HG03159 (cell line): ENCODE measurements at regions not wholly inside any gene's neighbourhood (a gene's known extent, or its start where the extent isn't known, plus 50 kb on each side); places are given as distances from the start of the nearest gene placed in this dataset.
"Not testable (repeated sequence)": the region's sequence is repeated elsewhere in the genome, so short reads cannot be mapped to it uniquely, and the experiment has no call there.

ENCODE experiments used
- ATAC-seq: cut with Tn5 transposase; IDR thresholded peaks from one replicate; pipeline ENCODE4 v1.9.1; 2021; ENCODE audit warnings: mild to moderate bottlenecking, moderate library complexity; ENCODE audit not compliant: unreplicated experiment

DNA sequence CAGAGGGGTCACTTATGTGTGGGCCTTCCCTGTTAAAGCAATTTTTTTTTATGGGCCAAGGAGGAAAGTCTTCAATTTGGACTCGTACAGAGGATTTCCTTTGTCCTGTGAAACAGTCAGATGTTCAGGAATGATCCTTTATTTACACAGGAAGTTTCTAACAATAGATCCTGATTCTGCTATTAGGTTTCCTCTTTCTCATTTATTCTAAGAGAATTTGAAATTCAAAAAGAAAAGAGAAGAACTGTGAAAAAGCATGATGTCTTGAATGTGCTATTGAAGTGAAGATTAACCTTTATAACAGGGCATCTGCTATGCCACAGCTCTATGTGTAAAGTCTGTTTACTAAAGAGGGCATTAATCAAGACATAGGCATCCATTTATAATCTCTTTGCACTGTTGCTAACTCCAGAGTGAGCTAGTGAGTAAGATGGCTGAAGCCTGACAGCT lies 105.3 kb upstream of the FAM98A start:
- no peak for ATAC-seq

GRCh38 chr2:33696234-33696633 lies 97.1 kb upstream of the FAM98A start:
- ATAC-seq = no peak

- ATAC-seq = no peak
Measured at GRCh38 chr2:33694904-33695303, 95.8 kb upstream of the FAM98A start.

DNA sequence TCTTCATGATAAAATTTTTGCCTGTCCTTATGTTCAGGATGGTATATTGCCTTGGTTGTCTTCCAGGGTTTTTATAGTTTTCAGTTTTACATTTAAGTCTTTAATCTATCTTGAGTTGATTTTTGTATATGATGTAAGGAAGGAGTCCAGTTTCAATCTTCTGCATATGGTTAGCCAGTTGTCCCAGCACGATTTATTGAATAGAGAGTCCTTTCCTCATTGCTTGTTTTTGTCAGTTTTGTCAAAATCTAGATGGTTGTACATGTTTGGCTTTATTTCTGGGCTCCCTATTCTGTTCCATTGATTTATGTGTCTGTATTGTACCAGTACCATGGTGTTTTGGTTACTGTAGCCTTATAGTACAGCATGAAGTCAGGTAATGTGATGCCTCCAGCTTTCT lies 91.6 kb upstream of the FAM98A start:
- ATAC-seq = not testable (repeated sequence)

GRCh38 chr2:33681364-33681757 lies 82.3 kb upstream of the FAM98A start:
- ATAC-seq = no peak

DNA sequence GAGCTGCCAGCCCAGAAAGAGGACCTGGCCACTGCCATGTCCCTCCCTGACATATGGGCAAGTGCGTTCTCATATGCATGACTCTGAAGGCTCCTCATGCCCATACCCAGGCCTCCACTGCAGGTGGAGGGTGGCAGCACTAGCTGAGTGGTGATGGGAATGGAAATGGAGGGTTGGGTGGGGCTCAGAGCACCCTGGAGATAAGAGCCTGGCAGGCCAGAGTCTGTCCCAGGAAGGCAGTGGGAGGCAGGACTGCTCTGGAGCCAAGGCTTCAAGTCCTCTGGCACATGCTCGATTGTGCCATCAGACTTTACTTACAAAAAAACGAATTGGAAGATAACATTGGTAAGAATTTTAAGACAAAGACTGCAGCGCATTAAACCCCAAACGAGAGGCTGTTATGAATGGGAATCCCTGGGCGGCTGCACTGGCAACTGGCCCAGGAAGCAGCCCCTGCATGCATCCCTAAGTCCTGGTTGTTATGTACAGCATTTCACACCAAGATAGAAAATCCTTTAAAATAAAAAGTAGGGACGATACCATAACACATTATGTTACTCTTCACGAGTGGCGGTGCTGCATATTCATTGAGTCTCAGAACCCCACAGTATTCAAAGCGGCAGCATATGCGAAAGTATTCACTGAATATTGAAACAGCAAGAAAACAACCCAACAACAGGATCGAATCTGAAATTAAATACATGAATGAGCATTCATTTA lies 81.7 kb upstream of the FAM98A start:
- no peak for ATAC-seq

GRCh38 chr2:33678436-33678835 lies 79.3 kb upstream of the FAM98A start:
- ATAC-seq = no peak

- peak; percentile 47 for ATAC-seq
Measured at GRCh38 chr2:33673937-33674336, 74.8 kb upstream of the FAM98A start.

DNA sequence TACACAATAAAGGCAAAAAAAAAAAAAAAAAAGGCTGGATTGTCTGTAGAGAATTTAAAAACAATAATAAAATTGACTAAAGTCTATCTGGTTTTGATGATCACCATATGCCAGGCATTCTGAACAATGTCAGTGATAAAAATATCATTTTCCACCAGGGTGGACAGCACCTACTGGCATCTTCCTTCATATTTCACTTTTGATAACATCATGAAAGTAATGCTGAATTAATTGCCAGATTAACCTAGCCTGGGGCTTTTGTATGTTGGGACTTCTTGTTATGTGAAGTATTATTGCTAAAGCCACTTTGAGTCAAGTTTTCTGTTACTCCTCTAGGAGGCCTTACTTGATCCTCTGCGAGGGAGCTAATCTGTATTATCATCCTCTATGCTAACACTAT lies 73.8 kb upstream of the FAM98A start:
- no peak for ATAC-seq

- ATAC-seq = no peak
Measured at GRCh38 chr2:33672389-33672788, 73.3 kb upstream of the FAM98A start.

- no peak for ATAC-seq
Measured at GRCh38 chr2:33671198-33671597, 72.1 kb upstream of the FAM98A start.

DNA sequence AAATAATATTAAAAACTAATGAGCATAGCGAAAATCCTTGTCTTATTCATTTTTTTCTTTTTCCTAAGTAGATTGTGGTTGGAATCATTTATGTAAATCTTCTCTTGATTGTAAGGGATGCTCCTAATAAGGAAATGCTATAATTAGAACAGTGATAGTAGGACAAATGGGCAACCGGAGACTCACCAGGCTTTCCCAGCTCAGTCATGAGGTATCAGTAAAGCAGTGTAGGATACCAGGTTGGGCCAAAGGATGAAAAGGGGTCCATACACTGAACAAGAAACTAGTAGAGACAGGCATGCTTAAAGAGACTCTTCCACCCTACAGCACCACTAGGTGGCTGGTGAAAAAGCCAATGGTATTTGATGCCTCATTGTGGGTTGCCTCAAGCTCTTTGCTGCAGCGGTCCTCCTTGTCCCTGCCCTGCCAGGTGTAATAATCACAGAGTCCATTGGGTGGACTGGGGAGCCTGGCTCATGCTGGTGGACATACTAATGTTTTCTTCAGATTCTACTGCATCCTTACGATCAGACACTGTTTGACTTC lies 71.4 kb upstream of the FAM98A start:
- no peak for ATAC-seq

DNA sequence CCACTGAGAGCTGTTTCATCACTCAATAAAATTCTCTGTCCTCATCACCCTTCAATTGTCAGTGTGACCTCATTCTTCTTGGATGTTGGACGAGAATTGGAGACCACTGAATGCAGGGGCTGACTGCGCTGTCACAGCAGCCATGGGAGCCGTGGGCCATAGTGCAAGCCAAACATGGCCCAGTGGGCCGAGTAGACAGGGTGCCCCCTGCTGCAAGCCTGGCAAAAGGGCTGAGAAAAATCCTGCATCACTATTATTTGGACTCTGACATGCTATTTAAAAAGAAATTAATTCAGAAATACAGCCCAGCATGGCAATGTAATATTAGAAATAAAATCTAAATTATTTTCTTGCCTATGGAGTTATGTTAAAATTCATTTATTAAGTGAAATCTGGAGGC lies 67.8 kb upstream of the FAM98A start:
- no peak for ATAC-seq

DNA sequence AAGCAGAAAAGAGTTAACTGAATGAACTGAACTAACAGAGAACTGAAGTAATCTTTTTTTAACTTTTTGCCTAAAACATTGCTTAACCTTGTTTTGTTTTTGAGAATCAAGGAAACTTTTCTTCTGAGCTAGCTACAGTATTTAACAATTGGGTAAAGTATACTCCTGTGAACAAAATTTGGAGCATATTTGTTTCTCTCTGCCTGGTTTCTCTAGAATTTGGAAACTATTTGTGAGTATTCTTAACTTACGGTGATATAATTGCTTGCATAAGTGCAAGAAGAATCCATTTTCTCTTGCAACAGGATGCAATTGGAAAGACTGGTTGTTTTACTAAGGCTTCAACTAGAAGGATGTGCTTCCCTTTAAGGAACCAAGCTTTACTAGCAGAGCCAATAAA lies 65.9 kb upstream of the FAM98A start:
- no peak for ATAC-seq

- ATAC-seq = no peak
Measured at GRCh38 chr2:33660416-33661123, 61.5 kb upstream of the FAM98A start.

GRCh38 chr2:33655626-33656320 lies 56.7 kb upstream of the FAM98A start:
- ATAC-seq = no peak

DNA sequence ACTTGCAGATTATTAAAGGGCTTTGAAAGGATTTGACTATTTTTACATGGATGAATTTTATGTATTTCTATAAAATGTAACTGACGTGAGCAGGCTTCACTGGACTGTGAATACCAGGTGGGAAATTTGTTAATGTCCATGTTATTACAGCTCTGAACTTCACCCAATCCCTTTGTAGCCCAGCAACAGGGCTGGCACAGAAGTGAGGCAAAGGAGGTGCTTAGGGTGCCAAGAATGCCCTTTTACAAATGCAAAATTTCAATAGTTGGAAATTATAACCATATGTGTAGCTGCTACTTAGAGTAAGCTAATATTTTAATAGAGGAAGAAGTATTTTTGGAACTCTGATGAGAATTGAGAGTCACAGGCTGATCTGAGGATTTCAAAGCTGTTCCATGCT lies 53.7 kb upstream of the FAM98A start:
- no peak for ATAC-seq

DNA sequence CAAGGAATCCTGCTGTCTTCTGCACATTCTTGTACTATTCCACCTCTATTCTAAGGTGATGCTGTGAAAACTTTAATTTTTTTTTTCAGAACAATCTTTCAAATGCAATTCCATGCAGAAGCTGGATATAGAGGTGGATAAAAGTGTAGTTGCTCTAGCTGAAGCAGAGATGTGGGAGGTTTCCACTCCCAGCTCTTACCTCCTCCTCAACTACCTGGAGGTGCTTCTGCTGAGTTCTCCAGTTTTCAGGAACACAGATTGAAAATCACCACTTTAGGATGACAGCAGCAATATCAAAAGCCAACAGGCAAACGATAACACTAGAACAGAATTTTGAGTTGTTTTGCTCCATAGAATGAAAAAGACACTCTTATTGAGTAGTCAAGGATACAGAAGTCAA lies 51.1 kb upstream of the FAM98A start:
- ATAC-seq = no peak
